Nephron (organoid): ENCODE measurements at regions not wholly inside any gene's neighbourhood (a gene's known extent, or its start where the extent isn't known, plus 50 kb on each side); places are given as distances from the start of the nearest gene placed in this dataset.

Experiments used
- H3K27ac Mint-ChIP-seq, 3 experiments: 2 replicates each; pipeline ENCODE4 v1.8.0; 2020; ENCODE audit warnings: mixed read lengths in 3 of 3, mild to moderate bottlenecking in 2 of 3, moderate library complexity in 1 of 3
- H3K27me3 Mint-ChIP-seq: 2 replicates; pipeline ENCODE4 v1.8.0; 2021; ENCODE audit warnings: low read depth, mild to moderate bottlenecking, moderate library complexity, mixed read lengths
- H3K36me3 Mint-ChIP-seq: 2 replicates; pipeline ENCODE4 v1.8.0; 2020; ENCODE audit warnings: low read depth, mixed read lengths
- H3K4me1 Mint-ChIP-seq: 2 replicates; pipeline ENCODE4 v1.8.0; 2020; ENCODE audit warnings: mixed read lengths
- H3K4me3 Mint-ChIP-seq, 3 experiments: 2 replicates each; pipeline ENCODE4 v1.8.0; 2020; ENCODE audit warnings: mild to moderate bottlenecking in 3 of 3, mixed read lengths in 3 of 3, moderate library complexity in 2 of 3
- H3K9me3 Mint-ChIP-seq: 2 replicates; pipeline ENCODE4 v1.8.0; 2020; ENCODE audit warnings: mixed read lengths
- TF ChIP-seq, protein P1 (sequence below), 3 experiments: fragments of 200-600 bp; sonication (generic); IDR thresholded peaks; one replicate each; pipeline ENCODE4 v1.5.0; 2021; ENCODE audit warnings: antibody characterized with exemption in 3 of 3; ENCODE audit not compliant: unreplicated experiment in 3 of 3

DNA sequence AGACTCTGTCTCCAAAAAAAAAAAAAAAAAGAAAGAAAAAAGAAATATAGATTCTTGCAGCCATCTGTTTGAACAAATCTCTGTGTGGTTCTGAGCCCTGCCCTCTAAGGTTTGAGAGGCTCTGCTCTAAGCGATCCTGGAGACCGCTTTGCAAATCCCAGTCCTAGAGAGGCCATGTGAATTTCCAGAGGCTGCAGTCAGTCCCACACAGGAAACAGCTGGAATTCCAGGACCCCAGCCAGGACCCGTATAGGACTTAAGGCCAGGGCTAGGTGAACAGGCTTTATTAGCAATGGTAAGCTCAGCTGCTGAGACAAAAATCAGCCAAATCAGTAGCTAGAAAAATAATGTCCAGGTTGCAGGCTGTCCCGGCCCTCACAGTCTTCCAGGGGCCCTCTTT, 154.8 kb downstream of the RPS24 start:
- H3K36me3 Mint-ChIP-seq, result no peaks in the 10 kb centered on the region

DNA sequence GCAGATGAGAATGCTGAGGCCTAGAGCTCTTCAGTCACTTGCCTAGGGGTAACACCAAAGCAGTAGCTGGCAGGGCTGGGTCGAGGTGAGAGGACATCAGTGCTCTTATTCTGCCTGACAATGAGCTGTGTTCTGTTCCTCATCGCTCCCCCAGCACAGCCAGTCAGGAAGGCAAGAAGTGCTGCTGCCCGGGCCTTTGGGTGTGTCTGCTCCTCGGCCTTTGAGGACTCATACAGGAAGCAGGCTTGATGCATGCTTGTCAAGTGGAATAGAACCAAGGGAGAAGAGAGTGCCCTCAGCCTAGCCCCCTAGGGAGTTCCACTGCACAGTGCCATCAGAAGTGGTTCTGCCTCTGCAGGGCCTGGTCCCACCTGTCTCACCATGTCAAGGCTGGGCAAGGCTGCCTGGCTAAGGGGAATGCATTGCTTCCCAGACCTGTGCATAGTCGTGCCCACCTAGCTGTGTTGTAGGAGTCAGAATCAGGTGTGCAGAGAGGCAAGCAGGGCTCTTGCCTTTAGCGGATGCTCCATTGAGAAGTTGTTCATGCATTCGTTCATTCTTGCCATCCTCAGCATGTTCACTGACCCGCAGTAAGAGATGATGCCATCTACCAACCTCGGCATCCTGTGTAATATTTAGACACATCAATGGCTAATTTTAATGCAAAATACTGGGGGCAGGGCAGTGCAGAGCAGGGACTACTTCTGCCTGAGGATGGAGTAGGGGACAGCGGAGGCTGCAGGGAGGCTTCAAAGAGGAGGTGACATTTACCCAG, 156.6 kb downstream of the RPS24 start:
- no peak overlapping the region for H3K27ac Mint-ChIP-seq
- no peaks in the 10 kb centered on the region for H3K36me3 Mint-ChIP-seq
- TF ChIP-seq, protein P1, sequence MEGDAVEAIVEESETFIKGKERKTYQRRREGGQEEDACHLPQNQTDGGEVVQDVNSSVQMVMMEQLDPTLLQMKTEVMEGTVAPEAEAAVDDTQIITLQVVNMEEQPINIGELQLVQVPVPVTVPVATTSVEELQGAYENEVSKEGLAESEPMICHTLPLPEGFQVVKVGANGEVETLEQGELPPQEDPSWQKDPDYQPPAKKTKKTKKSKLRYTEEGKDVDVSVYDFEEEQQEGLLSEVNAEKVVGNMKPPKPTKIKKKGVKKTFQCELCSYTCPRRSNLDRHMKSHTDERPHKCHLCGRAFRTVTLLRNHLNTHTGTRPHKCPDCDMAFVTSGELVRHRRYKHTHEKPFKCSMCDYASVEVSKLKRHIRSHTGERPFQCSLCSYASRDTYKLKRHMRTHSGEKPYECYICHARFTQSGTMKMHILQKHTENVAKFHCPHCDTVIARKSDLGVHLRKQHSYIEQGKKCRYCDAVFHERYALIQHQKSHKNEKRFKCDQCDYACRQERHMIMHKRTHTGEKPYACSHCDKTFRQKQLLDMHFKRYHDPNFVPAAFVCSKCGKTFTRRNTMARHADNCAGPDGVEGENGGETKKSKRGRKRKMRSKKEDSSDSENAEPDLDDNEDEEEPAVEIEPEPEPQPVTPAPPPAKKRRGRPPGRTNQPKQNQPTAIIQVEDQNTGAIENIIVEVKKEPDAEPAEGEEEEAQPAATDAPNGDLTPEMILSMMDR (IDR thresholded peaks at IDR 0.05; ENCODE audit: unreplicated experiment in 3 of 3), result no peak
- H3K9me3 Mint-ChIP-seq, result peaks cover 9% of the 10 kb centered on the region
- H3K4me3 Mint-ChIP-seq, result no peak overlapping the region
- peaks cover 11% of the 10 kb centered on the region for H3K27me3 Mint-ChIP-seq
- peaks cover 4% of the 10 kb centered on the region for H3K4me1 Mint-ChIP-seq

More for the DNA sequence above, 154.8 kb downstream of the RPS24 start:
- no peak overlapping the region for H3K27ac Mint-ChIP-seq
- TF ChIP-seq, protein P1 (IDR thresholded peaks at IDR 0.05; ENCODE audit: unreplicated experiment in 3 of 3), result no peak
- H3K27me3 Mint-ChIP-seq, result peaks cover 7% of the 10 kb centered on the region
- no peaks in the 10 kb centered on the region for H3K4me1 Mint-ChIP-seq
- peaks cover 9% of the 10 kb centered on the region for H3K9me3 Mint-ChIP-seq
- no peak overlapping the region for H3K4me3 Mint-ChIP-seq

DNA sequence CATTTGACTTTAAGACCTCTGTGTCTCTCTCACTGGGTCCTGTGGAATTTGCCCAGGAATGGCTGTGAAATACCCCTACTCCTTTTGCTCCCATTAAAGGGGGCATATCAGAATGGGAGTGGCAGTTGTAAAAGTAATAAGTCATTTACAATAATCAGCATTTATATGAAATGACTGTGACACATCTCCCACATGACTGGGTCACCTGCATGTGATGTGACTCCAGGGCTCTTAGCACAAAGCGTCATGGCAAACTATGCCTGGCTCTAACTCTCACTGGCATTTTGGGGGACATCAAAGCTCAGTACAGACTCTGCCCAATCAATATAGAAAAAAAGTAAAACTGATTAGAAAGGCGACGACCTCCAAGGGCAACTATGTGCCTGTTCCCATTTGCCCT, 157.6 kb downstream of the RPS24 start:
- no peaks in the 10 kb centered on the region for H3K36me3 Mint-ChIP-seq
- TF ChIP-seq, protein P1 (IDR thresholded peaks at IDR 0.05; ENCODE audit: unreplicated experiment in 3 of 3), result no peak
- peaks cover 4% of the 10 kb centered on the region for H3K4me1 Mint-ChIP-seq
- peaks cover 11% of the 10 kb centered on the region for H3K27me3 Mint-ChIP-seq
- H3K9me3 Mint-ChIP-seq, result peaks cover 9% of the 10 kb centered on the region
- no peak overlapping the region for H3K4me3 Mint-ChIP-seq
- H3K27ac Mint-ChIP-seq, result no peak overlapping the region

DNA sequence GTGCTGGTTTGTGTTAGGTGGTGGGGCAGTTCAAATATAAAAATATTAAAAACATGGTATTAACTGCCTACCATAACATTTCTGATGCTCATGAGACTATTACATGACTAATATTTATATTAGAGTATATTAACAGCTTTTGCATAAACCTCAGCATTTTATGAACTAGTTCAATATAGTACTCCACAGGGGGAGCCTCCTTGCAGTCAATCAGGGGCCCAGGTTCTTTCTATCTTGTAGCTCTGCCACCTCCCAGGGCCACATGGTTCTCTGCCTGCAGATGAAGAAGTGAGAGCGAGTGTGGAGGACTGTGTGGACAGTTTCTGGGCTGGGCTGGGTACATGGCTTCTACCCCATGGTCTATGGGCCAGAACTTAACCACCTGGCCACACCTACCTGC, 159.5 kb downstream of the RPS24 start:
- no peak overlapping the region for H3K4me3 Mint-ChIP-seq
- TF ChIP-seq, protein P1 (IDR thresholded peaks at IDR 0.05; ENCODE audit: unreplicated experiment in 3 of 3), result no peak
- peaks cover 4% of the 10 kb centered on the region for H3K4me1 Mint-ChIP-seq

DNA sequence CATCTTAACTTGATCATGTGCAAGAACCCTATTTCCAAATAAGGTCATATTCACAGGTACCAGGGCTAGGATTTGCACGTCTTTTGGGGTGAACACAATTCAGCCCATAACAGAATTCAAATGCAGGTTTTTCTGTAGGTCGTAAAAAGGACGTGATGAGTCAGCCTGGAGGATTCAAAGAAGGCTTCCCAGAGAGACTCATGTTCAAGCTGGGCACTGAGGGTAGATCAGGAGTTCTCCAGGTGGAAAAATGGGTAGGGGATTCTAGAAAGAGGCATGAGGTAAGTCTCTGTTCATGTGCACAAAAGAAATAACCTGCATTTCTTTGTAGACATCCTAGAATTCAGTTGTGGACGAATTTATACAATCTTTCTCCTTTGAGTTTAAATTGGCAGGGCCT, 160.4 kb downstream of the RPS24 start:
- Mint-ChIP-seq H3K36me3 (no peaks in the 10 kb centered on the region), H3K27ac (no peak overlapping the region), H3K4me1 (peaks cover 4% of the 10 kb centered on the region), H3K27me3 (peaks cover 11% of the 10 kb centered on the region), H3K4me3 (no peak overlapping the region), H3K9me3 (peaks cover 9% of the 10 kb centered on the region)
- TF ChIP-seq, protein P1 (IDR thresholded peaks at IDR 0.05; ENCODE audit: unreplicated experiment in 3 of 3), result no peak

More for the DNA sequence above, 159.5 kb downstream of the RPS24 start:
- Mint-ChIP-seq H3K9me3 (peaks cover 9% of the 10 kb centered on the region), H3K27ac (no peak overlapping the region), H3K36me3 (no peaks in the 10 kb centered on the region), H3K27me3 (peaks cover 11% of the 10 kb centered on the region)
